Endothelial cell of umbilical vein (primary cell): ENCODE measurements at regions not wholly inside any gene's neighbourhood (a gene's known extent, or its start where the extent isn't known, plus 50 kb on each side); places are given as distances from the start of the nearest gene placed in this dataset.

Experiments
- CTCF ChIP-seq, 2 donors: IDR thresholded peaks; 1 replicate in 1 of 2; 2 replicates in 1 of 2; pipeline ENCODE4 v1.5.1; 2011; ENCODE audit warnings: low read length in 2 of 2, mild to moderate bottlenecking in 2 of 2, moderate library complexity in 2 of 2, control low read depth in 1 of 2, inconsistent platforms in 1 of 2, low read depth in 1 of 2; ENCODE audit not compliant: insufficient read depth in 1 of 2; ENCODE audit errors: extremely low read depth in 1 of 2
- EZH2 ChIP-seq: IDR thresholded peaks from 2 replicates; pipeline ENCODE4 v1.6.1; 2012; ENCODE audit warnings: borderline replicate concordance, low read depth, mild to moderate bottlenecking, moderate library complexity, low read length, inconsistent platforms; ENCODE audit not compliant: severe bottlenecking
- FOS ChIP-seq: IDR thresholded peaks from 2 replicates; pipeline ENCODE4 v1.6.1; 2011; ENCODE audit warnings: mild to moderate bottlenecking, low read length, moderate library complexity, borderline replicate concordance; ENCODE audit not compliant: insufficient read depth
- GATA2 ChIP-seq: IDR thresholded peaks from 2 replicates; pipeline ENCODE4 v1.7.0; 2011; ENCODE audit warnings: low read depth, mild to moderate bottlenecking, moderate library complexity, mixed read lengths, low read length; ENCODE audit not compliant: insufficient read length, insufficient read depth
- JUN ChIP-seq: IDR thresholded peaks from 2 replicates; pipeline ENCODE4 v1.6.1; 2011; ENCODE audit warnings: borderline replicate concordance, low read depth; ENCODE audit not compliant: insufficient read length, insufficient read depth
- MAX ChIP-seq: IDR thresholded peaks from 2 replicates; pipeline ENCODE4 v1.6.1; 2011; ENCODE audit not compliant: insufficient read depth, insufficient read length
- MYC ChIP-seq: IDR thresholded peaks from one replicate; pipeline ENCODE4 v1.6.1; 2011; ENCODE audit warnings: mild to moderate bottlenecking, low read depth, low read length
- POLR2A ChIP-seq: IDR thresholded peaks from 2 replicates; pipeline ENCODE4 v1.6.1; 2012; ENCODE audit warnings: low read depth, mild to moderate bottlenecking, control low read depth, low read length
- POLR2AphosphoS5 ChIP-seq: IDR thresholded peaks from 2 replicates; pipeline ENCODE4 v1.6.1; 2012; ENCODE audit warnings: low read depth, mild to moderate bottlenecking, control low read depth, low read length, moderate library complexity; ENCODE audit not compliant: insufficient read depth

GRCh38 chr12:20268771-20269170, 99.6 kb upstream of the PDE3A start:
- no peak for TF ChIP-seq POLR2A
- TF ChIP-seq POLR2AphosphoS5, result no peak
- TF ChIP-seq CTCF (IDR thresholded peaks at IDR 0.05; ENCODE audit: extremely low read depth in 1 of 2, insufficient read depth in 1 of 2, low read depth in 1 of 2, low read length in 2 of 2), result no peak
- TF ChIP-seq EZH2, result no peak
- no peak for TF ChIP-seq MAX
- no peak for TF ChIP-seq MYC
- no peak for TF ChIP-seq JUN
- TF ChIP-seq GATA2, result no peak
- TF ChIP-seq FOS, result no peak
